HL-60 (cell line): ENCODE measurements at regions not wholly inside any gene's neighbourhood (a gene's known extent, or its start where the extent isn't known, plus 50 kb on each side); places are given as distances from the start of the nearest gene placed in this dataset.

Source experiments
- DNase-seq, 2 experiments: peaks; one replicate each; pipeline ENCODE4 v3.0.0-alpha.2; 2010 to 2020; ENCODE audit warnings: low read depth in 1 of 2, low spot score in 1 of 2
- H3K27ac ChIP-seq: fragments of 250-450 bp; sonication (Bioruptor Pico); replicated peaks from 2 replicates; pipeline ENCODE4 v1.5.1; 2020; ENCODE audit warnings: mild to moderate bottlenecking, moderate library complexity
- H3K27me3 ChIP-seq: fragments of 250-450 bp; sonication (Bioruptor Pico); 2 replicates; pipeline ENCODE4 v1.5.1; 2021; ENCODE audit warnings: mild to moderate bottlenecking, moderate library complexity; ENCODE audit not compliant: insufficient read depth, poor library complexity, severe bottlenecking
- H3K4me3 ChIP-seq: replicated peaks from 2 replicates; pipeline ENCODE4 v1.5.1; 2011; ENCODE audit warnings: mild to moderate bottlenecking, control low read depth, low read length; ENCODE audit not compliant: insufficient read depth
- GABPA ChIP-seq: IDR thresholded peaks from 2 replicates; pipeline ENCODE4 v1.6.1; 2012; ENCODE audit warnings: low read depth
- POLR2AphosphoS5 ChIP-seq: IDR thresholded peaks from 2 replicates; pipeline ENCODE4 v1.6.1; 2012; ENCODE audit warnings: low read depth
- SPI1 ChIP-seq: IDR thresholded peaks from 2 replicates; pipeline ENCODE4 v1.6.1; 2012; ENCODE audit warnings: low read depth, mild to moderate bottlenecking, borderline replicate concordance
- TF ChIP-seq, protein P1 (sequence below): IDR thresholded peaks from one replicate; pipeline ENCODE4 v1.5.1; 2011; ENCODE audit warnings: low read length, control low read depth, inconsistent platforms; ENCODE audit not compliant: insufficient read depth
- TF ChIP-seq, protein P2 (sequence below): IDR thresholded peaks from 2 replicates; pipeline ENCODE4 v1.6.1; 2012; ENCODE audit warnings: low read depth; ENCODE audit not compliant: insufficient replicate concordance

DNA sequence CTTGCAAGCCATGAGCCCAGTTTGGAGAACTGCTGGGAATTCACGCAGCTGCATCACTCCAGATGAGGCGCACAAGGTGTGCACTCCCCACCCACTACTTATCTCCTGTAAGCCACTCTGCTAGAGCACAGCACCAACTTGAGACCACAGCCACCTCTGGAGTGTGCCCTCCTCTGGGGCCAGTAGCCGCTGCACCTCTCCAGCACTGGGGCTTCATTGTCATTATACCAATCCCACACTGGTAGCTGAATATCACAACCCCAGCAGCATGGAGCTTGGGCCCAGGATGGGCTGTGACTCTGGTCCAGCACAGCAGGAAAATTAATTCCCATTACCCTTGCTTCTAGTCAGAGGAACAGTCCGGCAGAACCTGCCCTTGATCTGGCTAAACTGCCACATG, 125.6 kb downstream of the LSM5 start:
- no peak for TF ChIP-seq GABPA
- TF ChIP-seq, protein P1, sequence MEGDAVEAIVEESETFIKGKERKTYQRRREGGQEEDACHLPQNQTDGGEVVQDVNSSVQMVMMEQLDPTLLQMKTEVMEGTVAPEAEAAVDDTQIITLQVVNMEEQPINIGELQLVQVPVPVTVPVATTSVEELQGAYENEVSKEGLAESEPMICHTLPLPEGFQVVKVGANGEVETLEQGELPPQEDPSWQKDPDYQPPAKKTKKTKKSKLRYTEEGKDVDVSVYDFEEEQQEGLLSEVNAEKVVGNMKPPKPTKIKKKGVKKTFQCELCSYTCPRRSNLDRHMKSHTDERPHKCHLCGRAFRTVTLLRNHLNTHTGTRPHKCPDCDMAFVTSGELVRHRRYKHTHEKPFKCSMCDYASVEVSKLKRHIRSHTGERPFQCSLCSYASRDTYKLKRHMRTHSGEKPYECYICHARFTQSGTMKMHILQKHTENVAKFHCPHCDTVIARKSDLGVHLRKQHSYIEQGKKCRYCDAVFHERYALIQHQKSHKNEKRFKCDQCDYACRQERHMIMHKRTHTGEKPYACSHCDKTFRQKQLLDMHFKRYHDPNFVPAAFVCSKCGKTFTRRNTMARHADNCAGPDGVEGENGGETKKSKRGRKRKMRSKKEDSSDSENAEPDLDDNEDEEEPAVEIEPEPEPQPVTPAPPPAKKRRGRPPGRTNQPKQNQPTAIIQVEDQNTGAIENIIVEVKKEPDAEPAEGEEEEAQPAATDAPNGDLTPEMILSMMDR, result no peak
- no peak for DNase-seq

DNA sequence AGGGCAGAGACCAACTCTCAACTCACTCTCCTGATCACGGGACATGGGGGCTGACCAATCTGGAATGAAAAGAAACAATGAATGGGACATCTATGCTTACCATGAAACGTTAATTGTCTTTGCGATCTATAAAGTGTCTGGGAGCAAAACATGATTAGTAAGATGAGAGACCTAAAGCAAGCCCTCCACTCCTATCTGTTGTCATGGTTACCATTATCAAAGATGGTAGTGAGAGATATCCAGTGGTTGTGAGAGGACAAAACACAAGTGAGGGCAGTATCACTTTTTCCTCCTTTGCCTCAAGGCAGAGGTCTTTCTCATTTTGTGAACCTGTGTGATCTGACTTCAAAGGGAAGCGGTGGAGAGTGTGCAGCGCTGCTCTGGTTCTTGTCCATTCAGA, 130.1 kb downstream of the LSM5 start:
- no peak for TF ChIP-seq SPI1
- TF ChIP-seq, protein P2, sequence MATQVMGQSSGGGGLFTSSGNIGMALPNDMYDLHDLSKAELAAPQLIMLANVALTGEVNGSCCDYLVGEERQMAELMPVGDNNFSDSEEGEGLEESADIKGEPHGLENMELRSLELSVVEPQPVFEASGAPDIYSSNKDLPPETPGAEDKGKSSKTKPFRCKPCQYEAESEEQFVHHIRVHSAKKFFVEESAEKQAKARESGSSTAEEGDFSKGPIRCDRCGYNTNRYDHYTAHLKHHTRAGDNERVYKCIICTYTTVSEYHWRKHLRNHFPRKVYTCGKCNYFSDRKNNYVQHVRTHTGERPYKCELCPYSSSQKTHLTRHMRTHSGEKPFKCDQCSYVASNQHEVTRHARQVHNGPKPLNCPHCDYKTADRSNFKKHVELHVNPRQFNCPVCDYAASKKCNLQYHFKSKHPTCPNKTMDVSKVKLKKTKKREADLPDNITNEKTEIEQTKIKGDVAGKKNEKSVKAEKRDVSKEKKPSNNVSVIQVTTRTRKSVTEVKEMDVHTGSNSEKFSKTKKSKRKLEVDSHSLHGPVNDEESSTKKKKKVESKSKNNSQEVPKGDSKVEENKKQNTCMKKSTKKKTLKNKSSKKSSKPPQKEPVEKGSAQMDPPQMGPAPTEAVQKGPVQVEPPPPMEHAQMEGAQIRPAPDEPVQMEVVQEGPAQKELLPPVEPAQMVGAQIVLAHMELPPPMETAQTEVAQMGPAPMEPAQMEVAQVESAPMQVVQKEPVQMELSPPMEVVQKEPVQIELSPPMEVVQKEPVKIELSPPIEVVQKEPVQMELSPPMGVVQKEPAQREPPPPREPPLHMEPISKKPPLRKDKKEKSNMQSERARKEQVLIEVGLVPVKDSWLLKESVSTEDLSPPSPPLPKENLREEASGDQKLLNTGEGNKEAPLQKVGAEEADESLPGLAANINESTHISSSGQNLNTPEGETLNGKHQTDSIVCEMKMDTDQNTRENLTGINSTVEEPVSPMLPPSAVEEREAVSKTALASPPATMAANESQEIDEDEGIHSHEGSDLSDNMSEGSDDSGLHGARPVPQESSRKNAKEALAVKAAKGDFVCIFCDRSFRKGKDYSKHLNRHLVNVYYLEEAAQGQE, result no peak
- no peak for TF ChIP-seq GABPA
- TF ChIP-seq, protein P1, result no peak
- TF ChIP-seq POLR2AphosphoS5, result no peak
- Histone ChIP-seq H3K4me3 (no peak overlapping the region), H3K27me3 (peaks cover 2% of the 10 kb centered on the region), H3K27ac (no peak overlapping the region)
- no peak for DNase-seq

More for the DNA sequence above, 125.6 kb downstream of the LSM5 start:
- Histone ChIP-seq H3K27ac (no peak overlapping the region), H3K4me3 (no peak overlapping the region), H3K27me3 (peaks cover 2% of the 10 kb centered on the region)

DNA sequence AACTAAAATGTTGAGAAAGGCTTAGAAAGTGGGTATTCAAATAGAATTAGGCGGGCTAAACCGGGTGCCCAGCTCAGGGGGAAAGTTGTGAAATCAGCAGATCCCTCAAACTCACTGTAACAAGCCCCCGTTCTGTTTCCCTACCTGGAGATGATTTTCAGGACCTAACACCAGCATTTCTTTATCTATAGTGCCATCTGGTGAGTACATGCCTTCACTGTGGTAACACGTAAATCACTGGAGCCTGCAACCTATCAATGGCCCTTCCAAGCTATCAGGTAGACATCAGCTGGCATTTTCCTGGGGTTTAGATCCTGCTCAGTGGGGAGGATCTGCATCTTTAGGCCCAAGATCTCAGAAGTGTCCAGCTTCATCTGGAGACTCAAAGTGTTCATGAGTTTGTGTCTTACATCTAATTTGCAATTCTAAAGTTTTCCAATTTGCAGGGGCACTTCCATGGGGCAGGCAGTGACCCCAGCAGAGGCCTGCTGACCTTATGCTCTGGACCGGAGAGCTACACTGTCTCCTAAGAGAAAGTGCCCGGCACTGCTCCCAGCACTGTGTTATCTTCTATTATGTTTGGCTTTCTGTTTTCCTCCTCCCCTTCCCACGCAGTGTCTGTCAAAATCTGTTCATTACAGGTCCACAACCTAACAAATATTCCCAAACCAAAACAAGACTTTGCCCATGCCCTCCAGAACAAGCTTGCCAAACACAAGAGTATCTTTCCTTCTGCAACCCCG, 132.5 kb downstream of the LSM5 start:
- Histone ChIP-seq H3K4me3 (no peak overlapping the region), H3K27me3 (no peaks in the 10 kb centered on the region), H3K27ac (no peak overlapping the region)
- TF ChIP-seq SPI1, result no peak
- TF ChIP-seq, protein P1, result no peak
- TF ChIP-seq GABPA, result no peak
- TF ChIP-seq POLR2AphosphoS5, result no peak
- TF ChIP-seq, protein P2, result no peak
- peak in 1 of 2 experiments; percentile 16 for DNase-seq
